C4-2B (cell line): ENCODE measurements at regions not wholly inside any gene's neighbourhood (a gene's known extent, or its start where the extent isn't known, plus 50 kb on each side); places are given as distances from the start of the nearest gene placed in this dataset.

Experiments used
- H3K27ac ChIP-seq: fragments of 450-650 bp; 2 replicates; pipeline ENCODE4 v1.5.1; 2017
- ZFX ChIP-seq: fragments of 450-650 bp; IDR thresholded peaks from 2 replicates; pipeline ENCODE4 v1.6.1; 2017
- TF ChIP-seq, protein P1 (sequence below): fragments of 450-650 bp; conservative IDR thresholded peaks from 2 replicates; pipeline ENCODE4 v1.5.1; 2017; ENCODE audit warnings: mild to moderate bottlenecking

GRCh38 chrX:22424122-22424915 is 151.6 kb downstream of the CBLL2 start:
- H3K27ac ChIP-seq = no peak overlapping the region
- no peak for TF ChIP-seq ZFX
- TF ChIP-seq, protein P1, sequence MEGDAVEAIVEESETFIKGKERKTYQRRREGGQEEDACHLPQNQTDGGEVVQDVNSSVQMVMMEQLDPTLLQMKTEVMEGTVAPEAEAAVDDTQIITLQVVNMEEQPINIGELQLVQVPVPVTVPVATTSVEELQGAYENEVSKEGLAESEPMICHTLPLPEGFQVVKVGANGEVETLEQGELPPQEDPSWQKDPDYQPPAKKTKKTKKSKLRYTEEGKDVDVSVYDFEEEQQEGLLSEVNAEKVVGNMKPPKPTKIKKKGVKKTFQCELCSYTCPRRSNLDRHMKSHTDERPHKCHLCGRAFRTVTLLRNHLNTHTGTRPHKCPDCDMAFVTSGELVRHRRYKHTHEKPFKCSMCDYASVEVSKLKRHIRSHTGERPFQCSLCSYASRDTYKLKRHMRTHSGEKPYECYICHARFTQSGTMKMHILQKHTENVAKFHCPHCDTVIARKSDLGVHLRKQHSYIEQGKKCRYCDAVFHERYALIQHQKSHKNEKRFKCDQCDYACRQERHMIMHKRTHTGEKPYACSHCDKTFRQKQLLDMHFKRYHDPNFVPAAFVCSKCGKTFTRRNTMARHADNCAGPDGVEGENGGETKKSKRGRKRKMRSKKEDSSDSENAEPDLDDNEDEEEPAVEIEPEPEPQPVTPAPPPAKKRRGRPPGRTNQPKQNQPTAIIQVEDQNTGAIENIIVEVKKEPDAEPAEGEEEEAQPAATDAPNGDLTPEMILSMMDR = no peak

- H3K27ac ChIP-seq = no peak overlapping the region
- no peak for TF ChIP-seq ZFX
- TF ChIP-seq, protein P1 = no peak
Observed at GRCh38 chrX:22424919-22425318, 152.2 kb downstream of the CBLL2 start.

- no peak overlapping the region for H3K27ac ChIP-seq
- TF ChIP-seq, protein P1 = no peak
- TF ChIP-seq ZFX = no peak
Observed at GRCh38 chrX:22429704-22430103, 157.0 kb downstream of the CBLL2 start.

DNA sequence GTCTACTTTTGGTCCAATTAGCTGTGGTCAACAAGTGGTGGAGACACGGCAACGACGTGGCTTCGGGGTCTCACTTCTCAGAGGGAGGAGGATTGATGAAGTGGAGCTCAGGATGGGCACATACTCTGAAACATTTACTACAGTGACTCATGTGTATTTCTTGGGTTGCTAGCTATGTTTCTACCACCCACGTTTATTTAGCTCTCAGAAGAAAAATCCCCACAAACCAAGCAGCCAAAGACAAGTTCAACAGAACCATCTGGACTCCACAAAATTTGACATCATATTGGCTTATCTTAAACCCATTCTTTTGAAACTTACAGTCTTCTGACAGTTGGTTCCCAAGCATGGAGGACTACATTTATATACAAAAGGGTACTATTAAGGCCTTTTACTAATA is 158.0 kb downstream of the CBLL2 start:
- H3K27ac ChIP-seq = no peak overlapping the region
- no peak for TF ChIP-seq ZFX
- TF ChIP-seq, protein P1 = no peak

DNA sequence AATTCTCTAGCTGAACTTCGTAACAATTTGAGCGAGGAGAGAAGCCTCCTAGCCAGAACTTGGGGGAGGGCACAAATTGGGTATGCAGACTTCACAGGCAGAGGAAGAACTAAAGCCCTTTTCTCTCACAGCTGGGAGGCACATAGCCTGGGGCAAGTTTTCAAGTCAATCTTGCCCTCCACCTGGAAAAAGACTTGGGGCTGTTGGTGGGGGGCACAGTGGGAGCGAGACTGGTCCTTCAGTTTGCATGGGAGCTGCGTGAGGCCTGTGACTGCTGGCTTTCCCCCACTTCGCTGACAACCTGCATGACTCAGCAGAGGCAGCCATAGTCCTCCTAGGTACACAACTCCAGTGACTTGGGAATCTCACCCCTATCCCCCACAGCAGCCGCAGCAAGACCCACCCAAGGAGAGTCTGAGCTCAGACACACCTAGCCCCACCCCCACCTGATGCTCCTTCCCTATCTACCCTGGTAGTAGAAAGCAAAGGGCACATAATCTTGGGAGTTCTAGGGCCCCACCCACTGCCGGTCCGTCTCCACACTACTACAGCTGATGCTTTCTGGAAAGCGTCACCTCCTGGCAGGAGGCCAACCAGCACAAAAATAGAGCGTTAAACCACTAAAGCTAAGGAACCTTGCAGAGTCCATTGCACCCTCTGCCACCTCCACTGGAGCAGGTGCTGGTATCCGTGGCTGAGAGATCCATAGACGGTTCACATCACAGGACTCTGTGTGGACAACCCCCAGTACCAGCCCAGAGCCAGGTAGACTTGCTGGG is 160.8 kb downstream of the CBLL2 start:
- H3K27ac ChIP-seq = no peak overlapping the region
- TF ChIP-seq, protein P1 = no peak
- TF ChIP-seq ZFX = no peak

GRCh38 chrX:22445880-22446279 is 173.2 kb downstream of the CBLL2 start:
- H3K27ac ChIP-seq = no peak overlapping the region
- TF ChIP-seq ZFX = no peak
- TF ChIP-seq, protein P1 = no peak

- TF ChIP-seq, protein P1 = no peak
- TF ChIP-seq ZFX = no peak
- no peak overlapping the region for H3K27ac ChIP-seq
Observed at GRCh38 chrX:22462959-22463358, 190.2 kb downstream of the CBLL2 start.
